Activated T-cell treated with anti-CD3 and anti-CD28 coated beads, Interleukin-2, amount 50 U/mL, for 24 hours (primary cell): ENCODE measurements at regions not wholly inside any gene's neighbourhood (a gene's known extent, or its start where the extent isn't known, plus 50 kb on each side); places are given as distances from the start of the nearest gene placed in this dataset.

ENCODE experiments used
- DNase-seq: peaks from one replicate; pipeline ENCODE4 v3.0.0-alpha.2; 2020
- H3K27ac Mint-ChIP-seq: 2 replicates; pipeline ENCODE4 v1.8.0; 2020; ENCODE audit warnings: mild to moderate bottlenecking, mixed read lengths
- H3K27me3 Mint-ChIP-seq: 2 replicates; pipeline ENCODE4 v1.8.0; 2020; ENCODE audit warnings: mixed read lengths
- H3K36me3 Mint-ChIP-seq: 2 replicates; pipeline ENCODE4 v1.8.0; 2020; ENCODE audit warnings: low read depth, mixed read lengths
- H3K4me1 Mint-ChIP-seq: 2 replicates; pipeline ENCODE4 v1.8.0; 2020; ENCODE audit warnings: low read depth, mixed read lengths
- H3K4me3 Mint-ChIP-seq: 2 replicates; pipeline ENCODE4 v1.8.0; 2020; ENCODE audit warnings: mild to moderate bottlenecking, moderate library complexity, mixed read lengths
- H3K9me3 Mint-ChIP-seq: 2 replicates; pipeline ENCODE4 v1.8.0; 2020; ENCODE audit warnings: mixed read lengths

GRCh38 chr1:195584870-195585624 is 1023.2 kb downstream of the KCNT2 start:
- no peak for DNase-seq
- H3K27ac Mint-ChIP-seq: no peak overlapping the region
- no peaks in the 10 kb centered on the region for H3K27me3 Mint-ChIP-seq
- H3K9me3 Mint-ChIP-seq: peaks cover 6% of the 10 kb centered on the region
- H3K4me3 Mint-ChIP-seq: no peak overlapping the region
- no peaks in the 10 kb centered on the region for H3K36me3 Mint-ChIP-seq
- no peaks in the 10 kb centered on the region for H3K4me1 Mint-ChIP-seq

- Mint-ChIP-seq H3K4me1 (no peaks in the 10 kb centered on the region), H3K4me3 (no peak overlapping the region), H3K27me3 (no peaks in the 10 kb centered on the region), H3K27ac (no peak overlapping the region), H3K36me3 (no peaks in the 10 kb centered on the region), H3K9me3 (peaks cover 2% of the 10 kb centered on the region)
- DNase-seq: no peak
Observed at GRCh38 chr1:195580988-195581387, 1027.3 kb downstream of the KCNT2 start.

- H3K9me3 Mint-ChIP-seq: peaks cover 7% of the 10 kb centered on the region
Observed at GRCh38 chr1:195577748-195578147, 1030.5 kb downstream of the KCNT2 start.

GRCh38 chr1:195576641-195577040 is 1031.6 kb downstream of the KCNT2 start:
- H3K4me3 Mint-ChIP-seq: no peak overlapping the region
- H3K9me3 Mint-ChIP-seq: peaks cover 7% of the 10 kb centered on the region
- no peaks in the 10 kb centered on the region for H3K27me3 Mint-ChIP-seq

More at GRCh38 chr1:195577748-195578147, 1030.5 kb downstream of the KCNT2 start:
- no peaks in the 10 kb centered on the region for H3K4me1 Mint-ChIP-seq
- DNase-seq: no peak
- H3K4me3 Mint-ChIP-seq: no peak overlapping the region
- H3K36me3 Mint-ChIP-seq: no peaks in the 10 kb centered on the region
- no peaks in the 10 kb centered on the region for H3K27me3 Mint-ChIP-seq
- H3K27ac Mint-ChIP-seq: no peak overlapping the region

GRCh38 chr1:195574511-195574910 is 1033.7 kb downstream of the KCNT2 start:
- H3K27me3 Mint-ChIP-seq: no peaks in the 10 kb centered on the region
- H3K4me3 Mint-ChIP-seq: no peak overlapping the region

More at GRCh38 chr1:195576641-195577040, 1031.6 kb downstream of the KCNT2 start:
- no peak for DNase-seq
- no peak overlapping the region for H3K27ac Mint-ChIP-seq
- no peaks in the 10 kb centered on the region for H3K36me3 Mint-ChIP-seq
- H3K4me1 Mint-ChIP-seq: no peaks in the 10 kb centered on the region

GRCh38 chr1:195569934-195570333 is 1038.3 kb downstream of the KCNT2 start:
- Mint-ChIP-seq H3K27me3 (no peaks in the 10 kb centered on the region), H3K36me3 (no peaks in the 10 kb centered on the region), H3K9me3 (peaks cover 5% of the 10 kb centered on the region), H3K4me3 (no peak overlapping the region), H3K4me1 (no peaks in the 10 kb centered on the region), H3K27ac (no peak overlapping the region)
- no peak for DNase-seq

More at GRCh38 chr1:195574511-195574910, 1033.7 kb downstream of the KCNT2 start:
- DNase-seq: no peak
- no peak overlapping the region for H3K27ac Mint-ChIP-seq
- H3K4me1 Mint-ChIP-seq: no peaks in the 10 kb centered on the region
- no peaks in the 10 kb centered on the region for H3K36me3 Mint-ChIP-seq
- peaks cover 5% of the 10 kb centered on the region for H3K9me3 Mint-ChIP-seq

GRCh38 chr1:195568389-195568788 is 1039.9 kb downstream of the KCNT2 start:
- Mint-ChIP-seq H3K4me1 (no peaks in the 10 kb centered on the region), H3K27me3 (no peaks in the 10 kb centered on the region), H3K4me3 (no peak overlapping the region), H3K9me3 (peaks cover 5% of the 10 kb centered on the region), H3K36me3 (no peaks in the 10 kb centered on the region), H3K27ac (no peak overlapping the region)
- no peak for DNase-seq

- Mint-ChIP-seq H3K27ac (no peak overlapping the region), H3K36me3 (no peaks in the 10 kb centered on the region), H3K27me3 (no peaks in the 10 kb centered on the region), H3K4me1 (no peaks in the 10 kb centered on the region), H3K9me3 (peaks cover 7% of the 10 kb centered on the region), H3K4me3 (no peak overlapping the region)
- no peak for DNase-seq
Observed at GRCh38 chr1:195562074-195562473, 1046.2 kb downstream of the KCNT2 start.

GRCh38 chr1:195550071-195550862 is 1058.0 kb downstream of the KCNT2 start:
- no peak for DNase-seq
- Mint-ChIP-seq H3K4me3 (no peak overlapping the region), H3K27ac (no peak overlapping the region), H3K36me3 (no peaks in the 10 kb centered on the region), H3K4me1 (no peaks in the 10 kb centered on the region), H3K9me3 (no peaks in the 10 kb centered on the region), H3K27me3 (no peaks in the 10 kb centered on the region)

- H3K9me3 Mint-ChIP-seq: no peaks in the 10 kb centered on the region
- no peak for DNase-seq
- no peak overlapping the region for H3K27ac Mint-ChIP-seq
- H3K36me3 Mint-ChIP-seq: no peaks in the 10 kb centered on the region
- H3K4me1 Mint-ChIP-seq: no peaks in the 10 kb centered on the region
- H3K27me3 Mint-ChIP-seq: no peaks in the 10 kb centered on the region
- no peak overlapping the region for H3K4me3 Mint-ChIP-seq
Observed at GRCh38 chr1:195530961-195531360, 1077.3 kb downstream of the KCNT2 start.

- H3K4me3 Mint-ChIP-seq: no peak overlapping the region
- H3K36me3 Mint-ChIP-seq: no peaks in the 10 kb centered on the region
- no peaks in the 10 kb centered on the region for H3K9me3 Mint-ChIP-seq
- no peak overlapping the region for H3K27ac Mint-ChIP-seq
- no peak for DNase-seq
- H3K4me1 Mint-ChIP-seq: no peaks in the 10 kb centered on the region
- no peaks in the 10 kb centered on the region for H3K27me3 Mint-ChIP-seq
Observed at GRCh38 chr1:195529881-195530280, 1078.4 kb downstream of the KCNT2 start.

GRCh38 chr1:195520757-195521156 is 1087.5 kb downstream of the KCNT2 start:
- H3K4me3 Mint-ChIP-seq: no peak overlapping the region
- no peak overlapping the region for H3K27ac Mint-ChIP-seq
- H3K36me3 Mint-ChIP-seq: no peaks in the 10 kb centered on the region
- DNase-seq: no peak
- H3K9me3 Mint-ChIP-seq: peaks cover 2% of the 10 kb centered on the region
- no peaks in the 10 kb centered on the region for H3K27me3 Mint-ChIP-seq
- H3K4me1 Mint-ChIP-seq: no peaks in the 10 kb centered on the region

- Mint-ChIP-seq H3K27me3 (no peaks in the 10 kb centered on the region), H3K4me1 (no peaks in the 10 kb centered on the region), H3K36me3 (no peaks in the 10 kb centered on the region), H3K9me3 (no peaks in the 10 kb centered on the region), H3K4me3 (no peak overlapping the region), H3K27ac (no peak overlapping the region)
- no peak for DNase-seq
Observed at GRCh38 chr1:195516036-195516435, 1092.2 kb downstream of the KCNT2 start.

GRCh38 chr1:195511501-195511900 is 1096.7 kb downstream of the KCNT2 start:
- H3K4me3 Mint-ChIP-seq: no peak overlapping the region
- no peaks in the 10 kb centered on the region for H3K4me1 Mint-ChIP-seq
- H3K9me3 Mint-ChIP-seq: no peaks in the 10 kb centered on the region
- no peak for DNase-seq
- H3K27ac Mint-ChIP-seq: no peak overlapping the region
- no peaks in the 10 kb centered on the region for H3K27me3 Mint-ChIP-seq
- no peaks in the 10 kb centered on the region for H3K36me3 Mint-ChIP-seq

- no peak for DNase-seq
- Mint-ChIP-seq H3K27me3 (no peaks in the 10 kb centered on the region), H3K27ac (no peak overlapping the region), H3K4me1 (no peaks in the 10 kb centered on the region), H3K4me3 (no peak overlapping the region), H3K36me3 (no peaks in the 10 kb centered on the region), H3K9me3 (no peaks in the 10 kb centered on the region)
Observed at GRCh38 chr1:195501118-195501517, 1107.1 kb downstream of the KCNT2 start.
